NCI-H128 (cell line): ENCODE measurements at regions not wholly inside any gene's neighbourhood (a gene's known extent, or its start where the extent isn't known, plus 50 kb on each side); places are given as distances from the start of the nearest gene placed in this dataset.
"Not testable (repeated sequence)": the region's sequence is repeated elsewhere in the genome, so short reads cannot be mapped to it uniquely, and the experiment has no call there.

Source experiments
- DNase-seq: peaks from one replicate; lab custom pipeline; 2025; ENCODE audit not compliant: unreplicated experiment; lab: John Stamatoyannopoulos, UW

GRCh38 chr13:33649212-33649878 lies 168.6 kb upstream of the RFC3 start:
- no peak for DNase-seq

GRCh38 chr13:33651766-33652165 lies 166.2 kb upstream of the RFC3 start:
- DNase-seq: no peak

GRCh38 chr13:33657274-33657673 lies 160.7 kb upstream of the RFC3 start:
- no peak for DNase-seq

- DNase-seq: no peak
These were observed 158.5 kb upstream of the RFC3 start for GRCh38 chr13:33659466-33659865.

- DNase-seq: no peak
These were observed 158.1 kb upstream of the RFC3 start for GRCh38 chr13:33659894-33660293.

GRCh38 chr13:33662392-33662791 lies 155.6 kb upstream of the RFC3 start:
- DNase-seq: no peak

- no peak for DNase-seq
These were observed 152.2 kb upstream of the RFC3 start for GRCh38 chr13:33665626-33666175.

GRCh38 chr13:33671560-33671959 lies 146.4 kb upstream of the RFC3 start:
- DNase-seq: no peak

GRCh38 chr13:33672022-33672421 lies 145.9 kb upstream of the RFC3 start:
- not testable (repeated sequence) for DNase-seq

GRCh38 chr13:33676045-33676989 lies 141.6 kb upstream of the RFC3 start:
- DNase-seq: peak; percentile 1

GRCh38 chr13:33677215-33677614 lies 140.7 kb upstream of the RFC3 start:
- DNase-seq: no peak

- no peak for DNase-seq
These were observed 139.9 kb upstream of the RFC3 start for GRCh38 chr13:33678084-33678483.

- DNase-seq: no peak
These were observed 138.9 kb upstream of the RFC3 start for GRCh38 chr13:33678906-33679657.

GRCh38 chr13:33679658-33680012 lies 138.3 kb upstream of the RFC3 start:
- no peak for DNase-seq

- no peak for DNase-seq
These were observed 135.9 kb upstream of the RFC3 start for GRCh38 chr13:33682020-33682564.

- DNase-seq: not testable (repeated sequence)
These were observed 135.3 kb upstream of the RFC3 start for GRCh38 chr13:33682646-33683045.

GRCh38 chr13:33683376-33683775 lies 134.6 kb upstream of the RFC3 start:
- DNase-seq: no peak

- DNase-seq: no peak
These were observed 133.1 kb upstream of the RFC3 start for GRCh38 chr13:33684874-33685273.

- DNase-seq: no peak
These were observed 131.0 kb upstream of the RFC3 start for GRCh38 chr13:33686772-33687480.

GRCh38 chr13:33690354-33690753 lies 127.6 kb upstream of the RFC3 start:
- no peak for DNase-seq
